T-helper 2 cell (primary cell): ENCODE measurements at regions not wholly inside any gene's neighbourhood (a gene's known extent, or its start where the extent isn't known, plus 50 kb on each side); places are given as distances from the start of the nearest gene placed in this dataset.
A peak's percentile ranks its signal among the peaks of the same experiment; 100 is the strongest.
"Not testable (repeated sequence)": the region's sequence is repeated elsewhere in the genome, so short reads cannot be mapped to it uniquely, and the experiment has no call there.

Experiments used
- DNase-seq, 5 experiments: peaks; one replicate each; pipeline versions ENCODE4 v3.0.0 to v3.0.0-alpha.2; 2012 to 2022

DNA sequence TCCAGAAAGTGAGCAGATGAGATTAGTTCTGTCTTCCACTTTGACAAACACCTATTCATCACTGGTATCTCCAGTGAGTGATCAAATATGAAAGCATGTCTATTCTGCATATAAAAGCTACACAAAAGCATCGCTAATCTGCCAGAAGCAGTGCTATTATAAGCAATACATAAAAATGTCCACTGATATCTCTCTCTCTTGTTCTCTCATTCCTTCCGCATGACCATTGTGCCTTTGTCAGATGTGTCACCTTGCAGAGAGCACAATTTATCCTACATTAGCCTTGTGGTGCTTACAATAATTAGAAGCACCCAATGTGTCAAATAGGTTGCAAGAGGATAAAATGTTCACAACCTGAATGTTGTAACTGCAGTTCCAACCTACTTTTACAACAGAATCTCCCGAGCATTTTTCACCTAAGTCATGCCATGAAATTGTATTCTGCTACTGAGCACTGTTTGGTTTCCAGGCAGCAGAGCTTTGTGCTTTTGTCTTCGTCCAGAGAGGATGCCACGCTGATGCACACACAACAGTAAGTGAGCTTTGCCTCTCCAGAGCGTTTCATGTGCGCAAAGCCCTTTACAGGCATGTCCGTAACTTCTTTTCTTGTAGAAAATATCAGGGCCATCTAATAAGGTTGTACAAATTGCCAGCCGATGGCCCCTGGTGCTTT, 198.7 kb upstream of the PLD5 start:
- no peak for DNase-seq

DNA sequence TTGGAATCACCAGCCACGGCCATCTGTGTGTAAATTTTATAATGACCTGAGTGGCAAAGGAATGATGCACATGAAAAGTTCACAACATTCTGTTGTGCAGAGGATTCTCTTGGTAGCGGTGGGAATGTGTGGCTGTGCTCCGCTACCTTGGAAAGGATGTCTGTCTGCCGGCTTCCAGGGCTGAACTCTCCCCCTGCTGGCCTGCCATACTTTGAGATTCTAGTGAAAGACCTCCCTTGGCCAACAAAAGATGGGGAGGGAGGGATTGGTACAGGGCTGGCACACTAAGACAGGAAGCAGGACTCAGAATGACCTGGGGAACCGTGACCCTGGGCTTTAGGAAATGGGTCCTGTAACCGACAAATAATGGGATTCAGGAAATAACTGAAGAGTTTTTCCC, 194.5 kb upstream of the PLD5 start:
- no peak for DNase-seq

GRCh38 chr1:242712248-242712647, 187.8 kb upstream of the PLD5 start:
- DNase-seq: no peak

GRCh38 chr1:242710847-242711246, 186.3 kb upstream of the PLD5 start:
- no peak for DNase-seq

- no peak for DNase-seq
Measured at GRCh38 chr1:242710286-242710685, 185.8 kb upstream of the PLD5 start.

DNA sequence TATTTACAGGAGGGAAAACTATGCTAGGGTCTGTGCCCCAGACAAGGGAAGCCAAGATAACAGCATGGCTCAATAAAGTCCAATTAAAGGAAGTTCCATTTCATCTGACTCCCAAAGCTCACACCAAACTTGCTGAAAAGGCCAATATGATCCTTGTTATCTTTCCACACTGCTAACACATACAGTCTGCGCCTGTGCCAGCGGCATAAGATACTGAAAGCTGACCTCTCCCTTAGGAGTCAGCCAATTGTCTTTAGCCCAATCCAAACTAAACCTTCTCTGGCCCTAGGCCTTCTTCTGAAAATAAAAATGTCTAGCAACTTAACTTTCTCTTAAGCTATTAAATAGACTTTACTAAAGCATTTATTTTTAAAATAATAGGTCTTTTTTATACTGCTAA, 179.0 kb upstream of the PLD5 start:
- DNase-seq: no peak

GRCh38 chr1:242692988-242693387, 168.5 kb upstream of the PLD5 start:
- DNase-seq: no peak

- no peak for DNase-seq
Measured at GRCh38 chr1:242691610-242691945, 167.1 kb upstream of the PLD5 start.

DNA sequence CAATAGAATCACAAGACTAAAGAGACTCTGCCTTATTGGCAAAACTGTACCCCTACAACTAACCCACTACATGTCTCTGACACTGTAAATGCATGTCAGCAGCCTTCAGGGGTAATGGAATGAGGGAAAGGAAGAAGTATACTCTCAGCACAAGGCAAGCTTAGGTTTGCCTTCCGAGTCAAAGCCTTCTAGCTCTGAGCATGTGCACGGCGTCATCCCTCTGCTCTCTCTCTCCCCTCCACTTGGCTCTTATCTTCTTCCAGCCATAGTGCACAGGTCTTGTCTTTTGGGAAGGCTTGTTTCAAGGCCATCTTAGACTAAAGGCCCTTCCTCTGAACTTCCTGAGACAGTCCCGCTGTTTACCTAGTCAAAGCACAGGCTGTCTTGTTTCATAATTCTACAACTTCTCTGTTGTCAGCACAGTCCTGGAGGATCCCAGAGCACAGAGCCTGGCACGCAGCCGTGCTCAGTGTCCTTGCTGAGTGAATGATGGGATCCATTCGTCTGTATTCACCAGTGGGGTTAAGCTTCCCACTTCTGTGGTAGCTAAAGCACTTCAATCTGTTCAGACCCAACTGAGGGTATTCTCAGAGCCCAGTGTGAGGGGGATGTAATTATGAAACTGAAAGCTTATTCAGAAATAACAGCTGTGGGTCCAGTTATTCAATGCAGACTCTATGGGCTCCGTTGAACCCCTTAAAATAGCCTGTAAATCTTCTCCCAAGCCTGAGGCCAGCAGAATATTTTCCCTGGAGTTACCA, 166.5 kb upstream of the PLD5 start:
- DNase-seq: no peak

DNA sequence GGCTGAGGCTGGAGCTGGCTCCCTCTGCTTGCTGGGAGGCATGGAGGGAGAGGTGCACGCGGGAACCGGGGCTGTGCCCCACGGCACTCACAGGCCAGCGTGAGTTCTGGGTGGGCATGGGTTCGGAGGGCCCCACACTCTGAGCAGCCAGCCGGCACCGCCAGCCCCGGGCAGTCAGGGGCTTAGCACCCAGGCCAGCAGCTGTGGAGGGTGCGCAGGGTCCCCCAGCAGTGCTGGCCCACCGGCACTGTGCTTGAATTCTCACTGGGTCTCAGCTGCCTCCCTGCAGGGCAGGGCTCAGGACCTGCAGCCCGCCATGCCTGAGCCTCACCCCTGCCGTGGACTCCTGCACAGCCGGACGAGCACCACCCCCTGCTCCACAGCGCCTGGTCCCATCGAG, 164.9 kb upstream of the PLD5 start:
- no peak for DNase-seq

- DNase-seq: no peak
Measured at GRCh38 chr1:242674951-242675645, 150.6 kb upstream of the PLD5 start.

DNA sequence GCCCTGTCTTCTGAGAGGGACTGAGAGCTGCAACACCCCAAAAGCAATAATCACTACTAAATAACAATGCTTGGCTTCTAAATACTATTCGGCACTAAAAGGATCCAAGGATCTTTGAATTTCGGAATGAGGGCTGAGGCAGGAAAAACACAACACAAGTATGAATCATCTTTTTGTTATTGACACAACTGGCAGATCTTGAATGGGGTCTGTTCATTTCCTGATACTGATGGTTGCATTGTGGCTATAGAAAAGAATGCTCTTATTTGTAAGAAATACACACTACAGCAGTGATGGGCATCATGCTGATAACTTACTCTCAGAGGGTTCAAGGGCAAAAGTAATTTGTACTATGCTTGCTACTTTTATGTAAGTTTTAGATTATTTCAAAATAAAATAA, 149.2 kb upstream of the PLD5 start:
- DNase-seq: no peak

DNA sequence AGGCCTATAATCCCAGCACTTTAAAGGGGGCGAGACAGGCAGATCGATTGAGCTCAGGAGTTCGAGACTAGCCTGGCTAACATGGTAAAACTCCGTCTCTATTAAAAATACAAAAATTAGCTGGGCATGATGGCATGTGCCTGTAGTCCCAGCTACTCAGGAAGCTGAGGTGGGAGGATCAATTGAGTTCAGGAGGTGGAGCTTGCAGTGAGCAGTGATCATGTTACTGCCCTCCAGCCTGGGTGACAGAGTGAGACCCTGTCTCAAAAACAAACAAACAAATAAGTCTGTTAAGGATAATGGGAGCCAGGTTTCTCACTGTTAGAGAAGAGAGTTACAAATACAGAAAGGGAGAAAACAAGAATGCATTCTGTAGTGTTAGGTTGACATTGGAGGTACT, 148.7 kb upstream of the PLD5 start:
- DNase-seq: not testable (repeated sequence)

- no peak for DNase-seq
Measured at GRCh38 chr1:242670019-242670418, 145.5 kb upstream of the PLD5 start.

DNA sequence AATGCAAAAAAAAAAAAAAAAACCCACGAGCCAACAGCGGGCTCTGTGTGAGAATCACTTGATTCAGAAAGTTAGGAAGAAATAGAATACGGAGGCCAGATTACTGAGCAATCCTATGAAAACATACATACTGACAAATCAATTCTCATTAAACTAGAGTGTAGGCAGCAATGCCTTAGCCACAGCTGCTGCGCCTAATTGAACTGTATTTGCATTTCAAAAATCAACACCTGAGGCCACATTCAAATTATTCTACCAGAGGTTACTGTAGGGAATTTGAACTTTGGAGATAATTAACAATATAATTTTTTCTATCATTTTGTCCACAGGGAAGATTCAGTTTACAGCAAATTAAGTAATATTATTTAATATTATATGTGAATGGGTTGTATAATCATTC, 138.4 kb upstream of the PLD5 start:
- DNase-seq: no peak

DNA sequence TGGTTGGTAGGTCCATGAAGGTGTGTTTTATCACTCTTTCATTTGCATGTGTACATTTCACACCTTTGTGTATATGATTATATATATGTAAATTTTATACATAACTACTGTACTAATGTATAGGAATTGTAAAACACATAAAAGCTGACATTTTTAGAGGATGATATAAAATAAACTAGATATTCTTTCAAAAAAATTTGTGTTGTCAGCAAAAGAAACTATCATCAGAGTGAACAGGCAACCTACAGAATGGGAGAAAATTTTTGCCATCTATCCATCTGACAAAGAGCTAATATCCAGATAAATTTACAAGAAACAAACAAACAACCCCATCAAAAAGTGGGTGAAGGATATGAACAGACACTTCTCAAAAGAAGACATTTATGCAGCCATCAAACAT, 129.3 kb upstream of the PLD5 start:
- not testable (repeated sequence) for DNase-seq

GRCh38 chr1:242651817-242652216, 127.3 kb upstream of the PLD5 start:
- peak in 1 of 5 experiments; percentile 11 for DNase-seq

GRCh38 chr1:242641461-242641860, 117.0 kb upstream of the PLD5 start:
- no peak for DNase-seq

DNA sequence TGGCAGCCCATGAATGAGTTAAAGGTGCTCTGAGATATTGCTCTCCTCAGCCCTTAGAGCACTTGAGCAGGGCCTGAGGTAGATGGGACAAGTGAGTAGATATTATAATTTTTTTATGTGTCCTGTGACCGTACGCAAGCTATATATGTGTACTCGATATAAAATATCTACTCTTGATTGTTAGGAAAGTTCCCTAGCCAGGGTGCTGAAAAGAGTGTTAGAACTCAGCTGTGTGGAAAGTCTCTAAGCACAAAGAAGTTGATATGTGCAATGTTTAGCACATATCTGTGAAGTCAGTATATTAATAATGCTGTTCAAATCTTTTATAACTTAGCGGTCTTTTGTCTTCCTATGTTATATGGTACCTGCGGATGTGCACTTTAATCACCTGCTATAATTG, 114.6 kb upstream of the PLD5 start:
- DNase-seq: no peak

DNA sequence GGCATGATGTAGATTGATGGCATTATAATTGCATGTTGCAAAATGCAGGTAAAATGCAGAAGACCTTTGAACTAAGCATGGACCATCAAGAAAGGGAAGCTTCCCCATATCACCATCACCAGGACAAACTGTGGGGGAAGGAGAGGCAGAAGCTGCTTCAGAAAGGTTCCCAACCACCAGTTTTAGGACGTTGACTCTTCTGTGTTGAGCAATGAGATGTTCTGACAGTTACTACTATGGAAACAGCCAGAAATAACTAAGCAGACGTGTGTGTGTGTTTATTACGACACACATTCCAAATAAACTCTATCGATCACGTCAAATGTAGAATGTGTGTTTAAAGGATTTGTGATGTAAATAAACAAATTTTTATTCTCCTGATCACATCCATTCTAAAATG, 110.2 kb upstream of the PLD5 start:
- no peak for DNase-seq

GRCh38 chr1:242629396-242629795, 104.9 kb upstream of the PLD5 start:
- DNase-seq: no peak

GRCh38 chr1:242623756-242624155, 99.3 kb upstream of the PLD5 start:
- DNase-seq: no peak

- no peak for DNase-seq
Measured at GRCh38 chr1:242623119-242623518, 98.6 kb upstream of the PLD5 start.

DNA sequence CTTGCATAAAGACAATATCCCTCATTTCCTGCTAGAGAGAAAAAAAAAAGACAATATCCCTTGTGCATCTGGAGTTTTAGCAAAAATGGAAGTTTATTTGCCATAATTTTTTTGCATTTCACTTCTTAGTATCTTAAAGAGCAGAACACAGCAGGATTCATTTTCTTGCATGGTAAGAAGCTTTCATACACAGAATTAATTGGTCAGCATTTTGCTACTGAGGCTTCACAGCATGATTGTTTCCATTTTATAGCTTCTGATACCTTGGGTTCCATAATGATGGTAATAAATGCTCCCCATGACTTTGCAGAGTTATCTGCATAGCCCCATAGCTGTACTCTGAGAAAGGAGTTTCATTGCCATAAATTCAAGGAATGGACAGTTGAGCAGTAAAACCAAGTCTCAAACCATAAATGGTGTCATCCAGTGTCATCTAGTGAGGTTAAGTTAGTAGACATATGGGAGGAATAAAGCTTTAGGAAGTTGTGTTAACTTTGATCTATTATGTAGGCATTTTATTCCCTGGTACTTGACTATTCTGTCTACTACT, 88.8 kb upstream of the PLD5 start:
- DNase-seq: no peak
